ELR (cell line): ENCODE measurements at regions not wholly inside any gene's neighbourhood (a gene's known extent, or its start where the extent isn't known, plus 50 kb on each side); places are given as distances from the start of the nearest gene placed in this dataset.

ENCODE experiments used
- DNase-seq: peaks from one replicate; pipeline ENCODE4 v3.0.0-alpha.2; 2015; ENCODE audit warnings: low read depth

DNA sequence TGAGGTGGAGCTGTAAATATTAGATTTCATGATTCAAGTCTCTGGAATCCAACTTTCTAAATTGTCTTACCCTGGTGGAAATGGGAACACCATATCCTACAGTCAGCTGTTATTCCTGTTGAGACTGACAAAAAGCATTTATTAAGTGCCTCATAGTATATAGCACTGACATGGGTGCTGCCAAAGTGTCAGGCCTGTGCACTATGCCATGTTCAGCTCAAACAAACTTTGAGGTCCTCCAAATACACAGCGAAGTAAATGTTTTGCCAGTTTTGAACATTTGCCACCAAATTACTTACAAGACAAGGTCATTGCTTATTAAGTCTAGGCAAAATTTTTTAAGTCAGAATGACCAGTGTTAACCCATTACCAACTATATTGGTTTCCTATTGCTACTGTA, 162.9 kb upstream of the SLC25A13 start:
- no peak for DNase-seq

DNA sequence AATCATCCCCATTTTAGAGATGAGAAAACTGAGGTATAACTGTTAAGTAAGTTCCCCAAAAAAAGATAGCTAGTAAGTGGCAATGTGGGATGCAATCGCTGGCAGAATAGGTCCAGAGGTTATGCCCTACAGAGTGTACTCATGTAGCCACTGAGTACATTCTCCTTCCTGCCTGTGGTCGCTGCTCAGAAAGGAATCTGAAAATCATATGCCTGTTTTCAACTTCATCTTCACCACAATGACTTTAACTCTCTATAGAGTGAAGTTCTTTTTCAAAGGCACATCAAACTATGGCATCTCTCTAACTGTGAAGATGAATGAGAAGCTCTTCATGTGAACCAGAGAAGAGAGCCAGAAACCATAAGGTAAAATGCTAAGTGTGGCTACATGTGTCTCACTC, 162.2 kb upstream of the SLC25A13 start:
- no peak for DNase-seq

DNA sequence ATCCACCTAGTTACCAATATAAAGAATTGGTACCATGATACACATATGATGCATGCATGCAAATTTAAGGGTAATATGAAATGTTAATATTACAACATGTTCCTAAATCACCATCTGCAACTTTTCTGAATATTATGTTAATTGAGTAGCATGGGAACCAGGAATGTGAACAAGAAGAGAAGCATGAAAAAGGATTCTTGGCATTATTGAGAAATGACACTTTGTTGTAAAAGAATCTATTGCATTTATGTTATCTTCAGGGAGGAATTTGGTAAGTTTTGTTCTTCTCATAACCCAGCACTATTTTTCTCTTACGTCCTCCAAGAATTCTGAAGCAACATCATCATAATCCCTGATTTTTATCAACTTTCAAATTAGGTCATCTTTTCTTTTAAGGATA, 159.9 kb upstream of the SLC25A13 start:
- DNase-seq, result no peak

DNA sequence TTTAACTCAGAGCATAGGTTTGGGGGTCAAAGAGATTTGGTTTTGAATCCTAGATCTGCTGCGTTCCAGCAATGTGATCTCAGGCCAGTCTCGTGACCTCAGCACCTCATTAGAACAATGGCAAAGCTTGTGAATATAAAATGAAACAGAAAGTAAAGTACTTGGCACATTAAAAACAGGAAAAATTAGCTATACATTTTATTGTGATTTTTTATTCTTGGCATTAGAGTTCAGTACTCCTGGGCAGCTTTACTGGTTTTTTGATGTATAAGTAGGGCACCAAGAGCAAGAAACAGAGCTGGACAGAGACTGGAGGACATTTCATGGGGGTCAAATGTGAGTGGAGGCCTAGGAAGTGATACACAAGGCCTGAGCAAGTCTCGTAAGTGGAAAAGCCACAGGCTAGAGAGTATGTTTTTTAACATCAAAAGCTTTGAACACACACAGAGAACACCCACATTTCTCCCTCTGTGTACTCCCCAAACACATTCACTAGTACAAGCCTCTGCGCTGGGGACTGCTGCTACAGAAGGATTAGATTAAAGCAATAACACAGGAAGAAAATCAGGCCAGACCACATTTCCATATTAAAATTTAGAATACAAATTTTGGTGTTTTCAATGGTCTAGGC, 157.2 kb upstream of the SLC25A13 start:
- peak; percentile 3 for DNase-seq

DNA sequence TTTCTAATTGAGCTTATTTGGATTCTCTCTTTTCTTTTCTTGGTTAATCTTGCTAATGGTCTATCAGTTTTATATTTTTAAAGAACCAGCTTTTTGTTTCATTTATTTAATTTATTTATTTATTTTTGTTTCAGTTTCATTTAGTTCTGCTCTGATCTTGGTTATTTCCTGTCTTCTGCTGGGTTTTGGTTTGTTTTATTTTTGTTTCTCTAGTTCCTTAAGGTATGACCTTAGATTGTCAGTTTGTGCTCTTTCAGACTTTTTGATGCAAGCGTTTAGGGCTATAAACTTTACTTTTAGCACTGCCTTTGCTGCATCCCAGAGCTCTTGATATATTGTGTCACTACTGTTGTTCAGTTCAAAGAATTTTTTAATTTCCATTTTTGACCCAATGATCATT, 149.7 kb upstream of the SLC25A13 start:
- DNase-seq, result no peak

DNA sequence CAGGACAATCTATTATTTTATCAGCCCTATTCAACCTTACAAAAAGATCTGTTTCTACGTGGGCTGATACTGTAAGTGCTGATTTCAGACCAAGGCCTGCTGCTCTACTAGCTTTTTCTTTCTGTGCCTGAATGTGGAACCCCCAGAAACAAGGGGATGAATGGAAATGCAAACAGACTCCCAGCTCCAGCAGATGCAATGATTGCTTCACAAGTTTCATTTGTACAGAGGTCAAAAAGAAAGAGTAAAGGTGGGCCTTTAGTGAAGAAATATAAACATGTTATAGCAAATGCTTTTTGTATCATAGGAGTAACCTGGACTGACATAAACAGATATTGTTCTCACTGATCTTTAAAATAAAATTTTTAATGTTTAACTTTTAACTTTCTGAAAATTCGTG, 130.2 kb upstream of the SLC25A13 start:
- no peak for DNase-seq

DNA sequence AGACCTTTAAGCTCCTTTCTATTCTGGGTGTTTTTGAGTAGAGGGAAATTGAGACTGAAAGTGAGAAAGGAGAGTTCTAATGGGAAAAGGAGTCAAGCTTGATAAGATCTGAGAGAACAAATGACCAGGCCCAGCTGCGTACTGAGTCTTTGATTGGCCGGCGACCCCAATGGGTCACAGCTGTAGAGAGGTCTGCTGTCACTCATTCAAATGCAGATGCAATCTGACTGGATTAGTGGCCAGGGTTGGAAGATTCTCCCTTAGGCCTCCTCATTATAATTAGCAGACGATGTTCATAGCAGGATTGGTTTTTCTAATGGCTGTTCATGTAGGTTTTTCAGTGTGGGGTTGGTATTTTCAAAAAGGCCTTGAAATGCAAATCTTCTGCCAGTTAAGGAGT, 127.2 kb upstream of the SLC25A13 start:
- DNase-seq, result no peak

DNA sequence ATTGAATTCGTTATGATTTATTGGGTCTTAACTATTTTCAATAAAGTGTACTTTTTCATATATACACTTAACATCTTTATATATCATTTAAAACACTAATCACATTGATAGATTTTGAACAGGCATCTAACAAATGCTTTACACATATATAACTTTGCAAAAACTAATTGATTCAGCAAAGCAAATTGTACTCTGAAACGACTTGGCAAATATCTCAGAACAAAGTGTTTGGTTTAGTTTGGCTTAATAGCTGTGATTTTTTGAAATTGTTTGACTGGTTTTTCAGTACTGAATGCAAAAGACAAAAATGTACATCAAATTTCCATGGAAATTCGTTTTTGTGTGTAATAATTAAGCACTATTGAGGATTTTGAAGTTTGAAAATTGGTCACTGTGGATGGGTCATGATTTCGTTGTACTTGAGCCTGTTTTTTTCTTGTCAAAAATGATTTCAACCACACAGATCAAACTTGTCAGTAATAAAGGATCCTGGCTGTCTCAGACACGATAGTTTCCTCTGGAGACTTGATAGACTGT, 125.3 kb upstream of the SLC25A13 start:
- DNase-seq, result no peak

DNA sequence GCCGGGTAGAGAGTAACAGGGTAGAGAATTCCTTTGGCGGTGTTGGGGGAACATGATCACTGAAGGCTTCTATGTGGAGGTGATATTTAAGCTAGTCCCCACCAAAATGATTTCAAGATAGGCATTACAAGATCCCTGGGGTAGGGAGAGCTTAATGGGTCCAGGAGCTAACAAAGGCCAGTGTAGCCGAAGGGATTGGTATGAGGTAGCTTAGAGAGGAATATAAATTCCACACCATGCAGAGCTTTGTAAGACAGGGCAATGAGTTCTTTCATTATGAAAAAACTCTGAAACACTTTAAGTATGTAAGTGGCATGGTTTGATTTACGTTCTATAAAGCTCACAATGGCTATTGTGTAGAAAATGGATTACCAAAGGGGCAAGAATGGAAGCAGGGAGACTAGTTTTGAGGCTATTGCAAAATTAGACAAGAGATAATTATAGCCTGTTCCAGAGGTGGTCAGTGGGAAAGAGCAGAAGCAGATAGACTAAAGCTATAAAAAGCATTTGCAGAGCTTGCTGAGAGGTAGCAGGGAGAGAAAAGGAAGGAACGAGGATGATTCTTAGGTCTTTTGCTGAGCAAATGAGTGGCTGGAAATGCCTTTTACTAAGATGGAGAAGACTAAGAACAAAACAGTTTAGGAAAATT, 119.7 kb upstream of the SLC25A13 start:
- DNase-seq, result no peak

DNA sequence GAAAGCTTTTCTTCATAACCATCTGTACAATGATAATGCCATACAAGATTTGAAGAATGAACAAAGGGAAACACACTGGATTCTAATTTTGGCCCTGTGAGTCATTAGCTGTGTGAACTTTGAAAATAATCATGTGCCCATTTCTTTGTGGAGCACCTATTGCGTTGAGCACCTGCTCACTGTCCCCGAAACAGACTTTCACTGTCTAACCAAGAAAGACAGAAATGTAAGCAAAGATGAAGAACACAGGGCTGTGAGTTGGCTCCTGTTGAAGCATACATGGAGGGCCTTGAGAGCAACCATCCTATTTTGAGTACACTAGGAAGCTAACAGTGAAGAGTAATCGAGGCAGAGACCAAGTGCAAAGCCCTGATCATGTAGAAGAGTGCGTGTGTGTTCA, 118.4 kb upstream of the SLC25A13 start:
- no peak for DNase-seq

DNA sequence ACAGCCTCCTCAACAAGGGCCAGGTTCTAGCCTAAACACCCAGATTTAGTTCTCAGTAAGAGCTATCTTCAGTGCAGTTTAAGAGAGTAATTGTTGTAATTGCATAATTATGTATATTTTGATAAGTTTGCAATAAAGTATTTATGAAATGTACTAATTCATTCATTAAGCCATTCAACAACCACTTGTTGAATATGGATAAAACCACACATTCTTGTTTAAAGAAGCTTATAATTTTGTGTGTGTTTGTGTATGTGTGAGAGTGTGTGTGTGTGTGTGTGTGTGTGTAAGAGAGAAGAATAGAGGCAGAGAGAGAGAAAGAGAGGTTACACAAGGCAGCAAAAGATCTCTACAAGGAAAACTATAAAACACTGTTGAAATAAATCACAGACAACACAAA, 115.0 kb upstream of the SLC25A13 start:
- no peak for DNase-seq

DNA sequence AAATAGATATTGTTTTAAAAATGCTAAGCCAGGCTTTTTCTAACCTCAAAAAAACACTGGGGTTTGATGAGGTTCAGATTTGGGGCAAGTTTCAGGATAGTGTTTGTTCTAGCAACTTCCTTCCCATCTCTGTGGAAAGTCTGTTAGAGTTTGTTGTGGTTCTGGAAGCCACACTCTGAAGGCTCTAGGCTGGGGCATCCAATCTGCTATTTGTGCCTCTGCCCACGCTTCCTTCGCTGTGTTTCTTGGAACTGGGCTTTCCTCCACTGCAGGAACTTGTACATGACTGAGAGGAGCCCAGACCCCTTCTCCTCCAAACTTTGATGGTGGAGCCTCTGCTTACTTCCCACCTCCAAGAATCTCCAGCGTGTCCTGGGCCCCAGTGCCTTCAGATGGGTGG, 108.5 kb upstream of the SLC25A13 start:
- DNase-seq, result no peak

DNA sequence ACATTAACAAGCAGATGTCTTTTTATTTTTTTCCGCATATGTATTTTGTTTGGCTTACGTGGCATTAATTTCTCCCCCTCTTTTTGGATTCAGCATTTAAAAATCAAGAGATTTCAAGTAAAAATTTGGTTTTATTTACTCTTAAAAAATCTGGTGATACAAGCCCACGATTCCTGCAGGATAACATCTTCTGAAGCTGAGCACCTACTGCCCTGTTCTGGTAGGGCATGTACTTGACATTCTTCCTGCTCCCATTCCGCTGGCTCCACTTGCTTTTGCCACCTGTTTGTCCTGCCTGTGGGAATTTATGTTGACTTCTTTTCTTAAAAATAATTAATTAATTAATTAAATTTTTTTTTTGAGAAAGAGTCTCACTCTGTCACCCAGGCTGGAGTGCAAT, 105.2 kb upstream of the SLC25A13 start:
- DNase-seq, result no peak

DNA sequence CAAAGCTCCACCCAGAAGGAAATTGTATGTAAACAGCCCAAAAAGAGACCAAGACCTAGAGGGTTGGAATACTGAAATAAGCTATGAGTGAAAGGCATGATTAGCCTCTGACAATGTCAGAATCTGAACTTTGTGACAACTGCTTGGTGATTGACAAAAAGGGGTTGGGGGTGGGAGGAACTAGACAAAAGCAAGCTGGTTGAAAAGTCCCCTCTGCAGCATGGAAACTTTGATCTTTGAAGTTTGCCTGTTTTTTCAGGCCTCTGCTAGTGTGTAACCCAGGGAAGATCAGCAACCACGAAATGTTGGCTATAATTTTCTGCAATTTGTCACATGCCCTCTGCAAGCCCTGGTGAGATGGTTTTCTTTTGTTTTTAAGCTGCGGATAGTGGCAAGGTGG, 104.8 kb upstream of the SLC25A13 start:
- no peak for DNase-seq

DNA sequence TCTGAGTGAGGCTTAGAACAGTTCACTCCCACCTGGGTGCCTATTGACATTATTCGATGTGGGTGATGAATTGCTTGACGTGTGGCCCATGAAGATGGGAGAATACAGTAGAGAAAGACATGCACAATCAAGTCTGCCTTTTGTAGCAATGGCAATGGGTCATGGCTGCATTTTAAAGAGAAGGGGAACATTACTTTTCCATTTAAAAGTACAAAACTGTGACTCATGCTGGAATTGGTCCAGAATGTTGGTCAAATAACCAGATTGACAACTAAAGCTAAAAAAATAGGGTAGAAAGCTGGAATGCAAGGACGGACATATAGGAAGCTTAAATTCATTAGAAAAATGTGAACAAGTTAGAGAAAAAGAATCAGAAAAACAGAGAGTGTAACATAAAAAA, 104.1 kb upstream of the SLC25A13 start:
- no peak for DNase-seq

DNA sequence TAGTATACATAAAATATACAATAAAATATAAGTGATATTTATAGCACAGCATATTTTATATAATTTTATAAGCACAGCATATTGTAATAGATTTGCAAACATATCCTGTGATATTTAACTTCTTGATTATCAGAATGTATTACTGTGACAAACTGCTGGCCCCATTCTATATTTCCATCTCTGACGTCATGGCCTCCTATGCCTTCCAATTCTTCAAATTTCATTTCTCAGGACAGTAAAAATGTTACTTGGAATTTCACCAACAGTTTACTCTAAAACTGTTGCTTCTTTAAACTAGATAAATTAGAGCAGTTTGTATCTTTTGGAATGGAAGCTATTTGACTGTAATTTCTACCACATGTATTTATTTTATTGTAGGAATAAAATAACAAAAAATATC, 102.5 kb upstream of the SLC25A13 start:
- DNase-seq, result no peak

DNA sequence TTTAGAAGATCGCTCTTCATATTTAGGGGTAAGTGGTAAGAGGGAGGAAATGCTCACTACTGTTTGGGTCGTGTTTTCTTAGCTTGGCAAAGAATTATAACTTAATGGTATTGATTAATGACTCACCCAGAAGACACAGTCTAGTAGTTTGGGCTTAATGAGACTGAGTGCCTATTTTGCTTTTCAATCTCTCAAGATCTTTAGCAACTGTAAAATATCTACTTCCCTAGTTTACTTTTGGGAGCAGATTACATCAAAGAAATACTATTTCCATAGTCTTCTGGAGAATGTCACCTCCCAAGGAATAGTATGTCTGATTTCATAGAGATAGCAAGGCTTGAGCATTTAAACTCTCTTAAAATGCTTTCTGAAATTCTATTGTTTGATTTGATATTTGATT, 100.5 kb upstream of the SLC25A13 start:
- DNase-seq, result no peak

DNA sequence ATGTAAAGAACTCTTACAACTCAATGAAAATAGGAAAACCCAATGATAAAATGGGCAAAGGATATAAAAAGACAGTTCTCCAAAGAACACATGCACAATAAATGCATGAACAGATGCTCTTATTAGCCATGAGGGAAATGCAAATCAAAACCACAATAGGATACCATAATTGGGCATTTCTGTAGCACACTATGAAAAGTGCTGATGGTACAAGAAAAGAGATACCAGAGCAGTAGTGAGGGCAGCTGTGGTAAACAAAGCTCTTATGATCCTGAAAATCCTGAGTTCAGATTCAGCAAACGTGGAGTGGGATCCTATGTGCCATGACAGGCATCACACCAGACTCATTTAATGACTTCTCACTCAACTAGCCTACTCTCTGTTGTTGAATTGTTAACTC, 96.7 kb upstream of the SLC25A13 start:
- DNase-seq, result no peak

DNA sequence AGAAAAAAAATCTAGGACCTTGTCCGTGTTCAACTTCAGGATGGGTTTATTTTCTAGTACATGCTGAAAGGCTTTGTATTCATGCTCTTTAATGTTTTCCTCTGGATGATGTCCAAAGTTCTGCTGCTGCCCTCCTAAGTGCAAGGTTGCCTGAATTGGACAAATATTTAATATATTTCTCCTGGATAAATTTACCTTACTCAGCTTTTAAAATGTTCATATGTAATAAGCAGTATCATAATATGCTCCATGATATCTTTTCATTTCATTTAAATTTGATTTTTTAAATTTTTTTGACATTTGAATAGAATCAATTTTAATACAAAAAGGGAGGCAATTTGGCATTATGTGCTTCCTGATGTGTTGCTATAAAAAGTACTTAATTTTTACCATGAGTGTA, 95.9 kb upstream of the SLC25A13 start:
- no peak for DNase-seq

DNA sequence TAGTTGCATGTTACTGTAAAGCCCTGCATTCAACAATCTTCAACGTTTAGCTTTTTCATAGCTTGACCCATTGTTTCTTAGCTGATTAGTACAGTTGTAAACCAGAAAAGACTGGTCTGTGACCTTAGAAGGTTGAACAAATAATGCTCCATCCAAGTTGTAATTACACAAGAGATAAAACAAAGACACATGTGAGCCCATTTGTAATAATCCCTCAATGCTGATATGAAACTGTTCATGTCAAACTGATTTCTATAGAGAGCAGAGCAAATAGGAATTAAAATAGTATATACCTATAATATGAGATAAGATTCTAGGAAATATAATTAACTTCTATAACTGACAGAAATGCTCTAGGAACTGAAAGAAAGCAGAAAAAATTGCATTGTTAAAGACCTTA, 94.7 kb upstream of the SLC25A13 start:
- DNase-seq, result no peak

DNA sequence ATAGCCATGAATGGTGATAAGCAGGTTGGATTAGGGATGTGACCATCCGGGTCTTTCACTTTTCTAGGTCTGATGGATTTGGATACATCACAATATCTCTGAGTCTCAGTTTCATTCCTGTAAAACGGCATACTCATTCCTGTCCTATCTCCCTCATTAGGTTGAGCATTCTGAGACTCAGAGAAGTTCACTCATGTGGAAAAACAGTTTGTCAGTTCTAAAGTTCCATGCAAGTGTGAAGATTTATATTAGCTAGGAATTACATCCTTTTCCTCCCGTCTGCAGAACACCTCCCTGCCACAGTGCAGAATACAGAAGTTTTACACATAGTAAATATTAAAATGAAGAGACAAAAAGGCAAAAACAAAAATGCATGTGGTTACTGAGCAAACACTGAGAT, 94.2 kb upstream of the SLC25A13 start:
- no peak for DNase-seq

DNA sequence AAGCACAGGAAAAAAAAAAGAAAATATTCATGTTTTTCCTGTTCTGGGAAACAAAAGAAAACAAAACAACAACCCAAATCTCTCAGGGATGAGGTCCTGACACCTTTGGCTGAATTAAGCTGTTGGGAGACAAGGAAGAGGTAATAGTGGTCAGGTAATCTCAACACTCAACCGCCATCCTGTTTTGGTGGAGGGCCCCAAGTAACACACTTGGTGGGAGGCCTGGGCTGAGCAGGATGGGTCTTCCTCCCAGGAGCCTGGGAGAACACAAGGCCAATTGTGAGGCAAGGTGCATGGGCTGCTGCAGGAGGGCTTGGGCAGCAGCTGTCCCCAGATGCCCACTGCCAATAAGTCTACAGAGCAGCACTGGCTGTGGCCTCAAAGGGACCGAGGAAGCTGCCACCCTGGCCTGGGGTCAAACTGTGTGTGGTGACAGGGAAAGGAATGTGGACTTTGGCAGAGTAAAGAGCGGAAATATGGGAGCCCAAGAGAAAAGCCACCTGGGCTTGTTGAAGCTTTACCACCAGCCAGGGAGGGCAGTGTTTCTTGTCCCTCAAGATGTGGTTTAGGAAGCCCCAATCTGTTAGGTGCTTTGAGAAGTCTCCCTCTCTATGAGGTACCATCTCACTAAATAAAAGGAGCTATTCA, 93.5 kb upstream of the SLC25A13 start:
- no peak for DNase-seq

DNA sequence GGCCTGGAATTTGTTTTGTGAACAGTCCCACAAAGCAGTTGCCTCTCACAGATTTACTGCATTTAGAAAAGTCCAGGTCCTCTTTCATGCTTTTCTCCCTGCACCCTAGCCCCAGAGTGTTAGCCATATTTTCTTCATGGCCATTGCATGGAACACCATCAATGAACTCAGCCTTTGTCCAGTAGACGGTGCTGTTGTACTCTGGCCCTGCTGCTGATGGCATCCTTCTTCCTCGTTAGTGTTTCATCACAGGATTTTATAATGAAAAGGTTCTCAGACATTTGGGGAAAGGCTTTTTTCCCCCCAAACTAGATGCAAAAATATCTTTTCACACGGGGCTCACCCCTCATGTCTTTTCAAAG, 93.0 kb upstream of the SLC25A13 start:
- peak; percentile 20 for DNase-seq
